ENCODE measurements at regions not wholly inside any gene's neighbourhood (a gene's known extent, or its start where the extent isn't known, plus 50 kb on each side); places are given as distances from the start of the nearest gene placed in this dataset.

DNA sequence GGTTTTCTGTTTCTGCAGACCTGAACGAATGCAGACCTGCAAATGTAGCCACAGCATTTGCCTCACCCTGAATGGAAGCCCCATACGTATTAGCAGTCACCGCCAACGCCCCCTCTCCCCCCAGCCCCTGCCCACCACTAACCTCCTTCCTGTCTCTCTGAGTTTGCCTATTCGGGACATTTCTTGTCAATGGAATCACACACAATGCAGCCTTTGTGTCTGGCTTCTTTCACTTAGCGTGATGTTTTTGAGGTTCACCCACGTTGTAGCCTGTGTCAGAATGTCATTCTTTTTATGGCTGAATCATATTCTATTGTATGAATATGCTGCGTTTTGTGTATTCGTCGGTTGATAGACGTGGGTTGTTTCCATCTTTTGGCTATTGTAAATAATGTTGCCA lies 178.6 kb downstream of the AACS start:
- Histone ChIP-seq H3K4me2 (ENCODE audit: low read length) (no peak overlapping the region), H3K4me3 (ENCODE audit: low read length) (no peak overlapping the region), H3K79me2 (replicated peaks; ENCODE audit: insufficient read depth, low read length) (no peaks in the 10 kb centered on the region), H3K27ac (ENCODE audit: low read length) (no peak overlapping the region), H3K9me3 (ENCODE audit: low read length) (no peaks in the 10 kb centered on the region), H3F3A (ENCODE audit: insufficient read depth, low read length, poor library complexity, severe bottlenecking) (no peaks in the 10 kb centered on the region), H3K36me3 (ENCODE audit: insufficient read depth, low read length) (no peaks in the 10 kb centered on the region), H3K9me2 (ENCODE audit: insufficient read depth, low read length) (no peaks in the 10 kb centered on the region), H3K27me3 (ENCODE audit: insufficient read depth, low read depth, low read length) (no peaks in the 10 kb centered on the region), H4K20me1 (ENCODE audit: insufficient read depth) (no peaks in the 10 kb centered on the region), H2AFZ (ENCODE audit: low read depth, low read length) (no peak overlapping the region), H3K9ac (ENCODE audit: low read length) (no peak overlapping the region)
- TF ChIP-seq POLR2AphosphoS5 (IDR thresholded peaks at IDR 0.05) (no peak), MXI1 (conservative IDR thresholded peaks at IDR 0.05; ENCODE audit: poor library complexity, severe bottlenecking) (no peak), EP300 (conservative IDR thresholded peaks at IDR 0.05; ENCODE audit: poor library complexity, severe bottlenecking) (no peak), SMC3 (conservative IDR thresholded peaks at IDR 0.05; ENCODE audit: poor library complexity) (no peak), REST (IDR thresholded peaks at IDR 0.05; ENCODE audit: borderline replicate concordance) (no peak), EZH2 (IDR thresholded peaks at IDR 0.05; ENCODE audit: borderline replicate concordance, insufficient read depth, low read length, poor library complexity, severe bottlenecking) (no peak), TAF1 (IDR thresholded peaks at IDR 0.05; ENCODE audit: low read depth) (no peak), RAD21 (conservative IDR thresholded peaks at IDR 0.05) (no peak)
- TF ChIP-seq, protein P1, sequence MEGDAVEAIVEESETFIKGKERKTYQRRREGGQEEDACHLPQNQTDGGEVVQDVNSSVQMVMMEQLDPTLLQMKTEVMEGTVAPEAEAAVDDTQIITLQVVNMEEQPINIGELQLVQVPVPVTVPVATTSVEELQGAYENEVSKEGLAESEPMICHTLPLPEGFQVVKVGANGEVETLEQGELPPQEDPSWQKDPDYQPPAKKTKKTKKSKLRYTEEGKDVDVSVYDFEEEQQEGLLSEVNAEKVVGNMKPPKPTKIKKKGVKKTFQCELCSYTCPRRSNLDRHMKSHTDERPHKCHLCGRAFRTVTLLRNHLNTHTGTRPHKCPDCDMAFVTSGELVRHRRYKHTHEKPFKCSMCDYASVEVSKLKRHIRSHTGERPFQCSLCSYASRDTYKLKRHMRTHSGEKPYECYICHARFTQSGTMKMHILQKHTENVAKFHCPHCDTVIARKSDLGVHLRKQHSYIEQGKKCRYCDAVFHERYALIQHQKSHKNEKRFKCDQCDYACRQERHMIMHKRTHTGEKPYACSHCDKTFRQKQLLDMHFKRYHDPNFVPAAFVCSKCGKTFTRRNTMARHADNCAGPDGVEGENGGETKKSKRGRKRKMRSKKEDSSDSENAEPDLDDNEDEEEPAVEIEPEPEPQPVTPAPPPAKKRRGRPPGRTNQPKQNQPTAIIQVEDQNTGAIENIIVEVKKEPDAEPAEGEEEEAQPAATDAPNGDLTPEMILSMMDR (IDR thresholded peaks at IDR 0.05; ENCODE audit: poor library complexity, severe bottlenecking) = no peak

- Histone ChIP-seq H3K79me2 (replicated peaks; ENCODE audit: insufficient read depth, low read length) (no peaks in the 10 kb centered on the region), H3K36me3 (ENCODE audit: insufficient read depth, low read length) (no peaks in the 10 kb centered on the region), H3F3A (ENCODE audit: insufficient read depth, low read length, poor library complexity, severe bottlenecking) (no peaks in the 10 kb centered on the region), H3K4me2 (ENCODE audit: low read length) (no peak overlapping the region), H3K27ac (ENCODE audit: low read length) (no peak overlapping the region), H3K9me3 (ENCODE audit: low read length) (no peaks in the 10 kb centered on the region), H3K9ac (ENCODE audit: low read length) (no peak overlapping the region), H3K4me3 (ENCODE audit: low read length) (no peak overlapping the region), H4K20me1 (ENCODE audit: insufficient read depth) (no peaks in the 10 kb centered on the region), H2AFZ (ENCODE audit: low read depth, low read length) (no peak overlapping the region), H3K27me3 (ENCODE audit: insufficient read depth, low read depth, low read length) (no peaks in the 10 kb centered on the region), H3K9me2 (ENCODE audit: insufficient read depth, low read length) (no peaks in the 10 kb centered on the region)
- TF ChIP-seq EZH2 (IDR thresholded peaks at IDR 0.05; ENCODE audit: borderline replicate concordance, insufficient read depth, low read length, poor library complexity, severe bottlenecking) = no peak
- no peak for TF ChIP-seq REST (IDR thresholded peaks at IDR 0.05; ENCODE audit: borderline replicate concordance)
- TF ChIP-seq, protein P1 (IDR thresholded peaks at IDR 0.05; ENCODE audit: poor library complexity, severe bottlenecking) = no peak
- no peak for TF ChIP-seq SMC3 (conservative IDR thresholded peaks at IDR 0.05; ENCODE audit: poor library complexity)
- no peak for TF ChIP-seq EP300 (conservative IDR thresholded peaks at IDR 0.05; ENCODE audit: poor library complexity, severe bottlenecking)
- no peak for TF ChIP-seq POLR2AphosphoS5 (IDR thresholded peaks at IDR 0.05)
- TF ChIP-seq TAF1 (IDR thresholded peaks at IDR 0.05; ENCODE audit: low read depth) = no peak
- no peak for TF ChIP-seq MXI1 (conservative IDR thresholded peaks at IDR 0.05; ENCODE audit: poor library complexity, severe bottlenecking)
- TF ChIP-seq RAD21 (conservative IDR thresholded peaks at IDR 0.05) = no peak
Observed at GRCh38 chr12:125244338-125244737, 179.1 kb downstream of the AACS start.
